ENCODE measurements at regions not wholly inside any gene's neighbourhood (a gene's known extent, or its start where the extent isn't known, plus 50 kb on each side); places are given as distances from the start of the nearest gene placed in this dataset.

DNA sequence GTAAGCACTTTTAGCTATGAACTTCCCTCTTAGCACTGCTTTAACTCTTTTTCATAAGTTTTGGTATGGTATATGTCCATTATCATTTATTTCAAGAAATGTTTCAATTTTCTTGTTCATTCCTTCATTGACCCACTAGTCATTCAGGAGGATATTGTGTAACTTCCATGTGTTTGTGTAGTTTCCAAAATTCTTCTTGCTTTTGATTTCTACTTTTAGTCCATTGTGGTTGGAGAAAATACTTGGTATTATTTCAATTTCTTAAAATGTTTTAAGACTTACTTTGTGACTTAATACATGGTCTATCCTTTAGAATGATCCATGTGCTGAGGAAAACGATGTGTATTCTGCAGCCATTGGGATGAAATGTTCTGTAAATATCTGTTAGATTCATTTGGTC lies 176.5 kb downstream of the CENPW start:
- DNase-seq (ENCODE audit: extremely low spot score), result no peak
- intact Hi-C loops (cut with DNase I), result no loop called here
- no peak overlapping the region for H3K4me3 ChIP-seq
- H3K36me3 ChIP-seq, result no peaks in the 10 kb centered on the region
- 81% methylated on average over 1 of the region's 1 CpG for WGBS
- no peak overlapping the region for H3K27ac ChIP-seq (replicated peaks in 1 of 4)
- no peaks in the 10 kb centered on the region for H3K27me3 ChIP-seq
- TF ChIP-seq EP300 (IDR thresholded peaks at IDR 0.05) (no peak), POLR2AphosphoS5 (IDR thresholded peaks at IDR 0.05) (no peak), POLR2A (IDR thresholded peaks at IDR 0.05; ENCODE audit: low read depth) (no peak)
- TF ChIP-seq, protein P1, sequence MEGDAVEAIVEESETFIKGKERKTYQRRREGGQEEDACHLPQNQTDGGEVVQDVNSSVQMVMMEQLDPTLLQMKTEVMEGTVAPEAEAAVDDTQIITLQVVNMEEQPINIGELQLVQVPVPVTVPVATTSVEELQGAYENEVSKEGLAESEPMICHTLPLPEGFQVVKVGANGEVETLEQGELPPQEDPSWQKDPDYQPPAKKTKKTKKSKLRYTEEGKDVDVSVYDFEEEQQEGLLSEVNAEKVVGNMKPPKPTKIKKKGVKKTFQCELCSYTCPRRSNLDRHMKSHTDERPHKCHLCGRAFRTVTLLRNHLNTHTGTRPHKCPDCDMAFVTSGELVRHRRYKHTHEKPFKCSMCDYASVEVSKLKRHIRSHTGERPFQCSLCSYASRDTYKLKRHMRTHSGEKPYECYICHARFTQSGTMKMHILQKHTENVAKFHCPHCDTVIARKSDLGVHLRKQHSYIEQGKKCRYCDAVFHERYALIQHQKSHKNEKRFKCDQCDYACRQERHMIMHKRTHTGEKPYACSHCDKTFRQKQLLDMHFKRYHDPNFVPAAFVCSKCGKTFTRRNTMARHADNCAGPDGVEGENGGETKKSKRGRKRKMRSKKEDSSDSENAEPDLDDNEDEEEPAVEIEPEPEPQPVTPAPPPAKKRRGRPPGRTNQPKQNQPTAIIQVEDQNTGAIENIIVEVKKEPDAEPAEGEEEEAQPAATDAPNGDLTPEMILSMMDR (IDR thresholded peaks at IDR 0.05), result no peak
- H3K9me3 ChIP-seq, result no peaks in the 10 kb centered on the region
- no peaks in the 10 kb centered on the region for H3K4me1 ChIP-seq

DNA sequence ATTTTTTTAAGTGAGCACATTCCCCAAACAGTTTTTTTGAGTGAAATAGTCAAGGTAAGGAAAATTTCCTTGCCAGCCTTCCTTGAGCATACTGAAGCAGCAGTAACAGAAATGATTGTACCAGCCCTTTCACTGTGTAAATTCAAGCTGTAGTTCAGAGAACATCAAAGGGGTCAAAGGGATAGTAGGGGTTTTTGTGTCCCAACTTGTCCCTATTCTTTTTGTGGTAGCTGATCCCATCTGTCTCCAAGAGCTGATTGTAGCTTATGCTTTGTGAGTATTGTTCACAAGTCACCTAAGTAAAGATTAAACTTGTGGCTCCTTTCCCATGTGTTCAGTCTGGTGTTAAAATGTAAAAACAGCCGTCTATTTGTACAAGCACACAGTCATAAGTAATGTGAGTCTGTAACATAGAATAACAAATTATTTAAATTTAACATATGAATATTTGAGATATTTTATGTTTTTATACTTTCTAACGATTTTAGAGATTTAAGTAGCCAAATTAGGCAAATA lies 185.0 kb downstream of the CENPW start:
- no peaks in the 10 kb centered on the region for H3K36me3 ChIP-seq
- no peak overlapping the region for H3K27ac ChIP-seq (replicated peaks in 1 of 4)
- no peak for DNase-seq (ENCODE audit: extremely low spot score)
- WGBS, result 77% methylated on average over 2 of the region's 2 CpGs
- intact Hi-C loops (cut with DNase I), result no loop called here
- no peaks in the 10 kb centered on the region for H3K27me3 ChIP-seq
- peaks cover 0 to 3% (median 2%) of the 10 kb centered on the region in 4 donors for H3K4me1 ChIP-seq
- no peaks in the 10 kb centered on the region for H3K9me3 ChIP-seq
- TF ChIP-seq, protein P1 (IDR thresholded peaks at IDR 0.05), result no peak
- TF ChIP-seq EP300 (IDR thresholded peaks at IDR 0.05) (no peak), POLR2A (IDR thresholded peaks at IDR 0.05; ENCODE audit: low read depth) (no peak), POLR2AphosphoS5 (IDR thresholded peaks at IDR 0.05) (no peak)
- H3K4me3 ChIP-seq, result no peak overlapping the region

DNA sequence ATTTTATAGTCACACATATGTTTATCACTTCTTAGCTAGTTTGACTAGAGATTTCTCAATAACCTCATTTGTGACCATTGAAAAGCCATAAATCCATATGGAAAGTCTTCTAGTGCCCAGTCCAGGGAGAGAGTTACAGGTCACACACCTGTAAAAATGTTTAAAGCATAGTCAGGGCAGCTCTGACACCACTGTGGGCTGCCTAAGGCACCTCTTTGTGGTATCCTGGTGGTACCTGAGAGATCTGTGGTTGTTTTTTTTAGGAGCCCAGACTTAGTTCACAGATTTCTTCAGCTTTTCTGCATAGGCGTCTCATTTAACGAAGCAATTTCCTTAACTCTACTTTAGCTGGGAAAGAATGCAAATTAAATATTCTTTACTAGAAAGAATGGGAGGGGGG lies 186.6 kb downstream of the CENPW start:
- no peak for DNase-seq (ENCODE audit: extremely low spot score)
- H3K27ac ChIP-seq (replicated peaks in 1 of 4), result no peak overlapping the region
- no peaks in the 10 kb centered on the region for H3K27me3 ChIP-seq
- peaks cover 0 to 20% (median 17%) of the 10 kb centered on the region in 4 donors for H3K4me1 ChIP-seq
- 100% methylated on average over 2 of the region's 2 CpGs for whole genome bisulfite sequencing
- H3K36me3 ChIP-seq, result no peaks in the 10 kb centered on the region
- no peaks in the 10 kb centered on the region for H3K9me3 ChIP-seq
- no peak overlapping the region for H3K4me3 ChIP-seq
- TF ChIP-seq POLR2AphosphoS5 (IDR thresholded peaks at IDR 0.05) (no peak), POLR2A (IDR thresholded peaks at IDR 0.05; ENCODE audit: low read depth) (no peak), EP300 (IDR thresholded peaks at IDR 0.05) (no peak)
- TF ChIP-seq, protein P1 (IDR thresholded peaks at IDR 0.05), result no peak
- intact Hi-C loops (cut with DNase I), result no loop called here

DNA sequence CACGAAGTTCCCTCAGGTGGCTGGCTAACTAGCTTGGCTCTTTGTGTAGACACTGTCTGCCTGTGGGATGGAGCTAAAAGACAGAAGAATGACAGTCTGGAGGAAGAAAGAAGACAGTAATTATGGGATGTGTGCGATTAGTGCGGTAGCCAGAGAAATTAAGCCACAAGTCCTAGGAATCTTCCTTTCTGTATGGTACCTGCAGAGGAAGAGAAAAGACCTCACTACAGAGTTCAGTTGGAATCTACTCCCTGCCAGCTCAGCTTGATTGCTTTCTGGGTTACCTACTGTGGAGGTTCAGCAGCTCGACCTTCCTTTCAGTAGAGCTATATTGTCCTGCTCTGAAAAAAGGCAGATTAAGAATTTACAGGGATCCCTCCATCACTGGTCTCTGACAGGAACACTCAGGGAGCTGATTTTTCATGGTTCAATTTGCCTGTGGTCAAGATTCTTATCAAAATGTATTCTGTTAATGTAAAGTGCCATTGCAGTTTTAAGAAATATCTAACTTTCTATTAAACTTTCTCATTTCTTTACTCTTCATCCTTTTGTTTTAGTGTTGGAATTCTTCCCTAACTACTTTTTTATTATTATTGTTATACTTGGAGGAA lies 187.2 kb downstream of the CENPW start:
- Histone ChIP-seq H3K4me3 (no peak overlapping the region), H3K27me3 (no peaks in the 10 kb centered on the region), H3K27ac (replicated peaks in 1 of 4) (no peak overlapping the region), H3K36me3 (no peaks in the 10 kb centered on the region), H3K4me1 (peaks cover 0 to 23% (median 19%) of the 10 kb centered on the region in 4 donors), H3K9me3 (no peaks in the 10 kb centered on the region)
- TF ChIP-seq POLR2A (IDR thresholded peaks at IDR 0.05; ENCODE audit: low read depth), result no peak
- TF ChIP-seq, protein P1 (IDR thresholded peaks at IDR 0.05), result no peak
- TF ChIP-seq EP300 (IDR thresholded peaks at IDR 0.05), result no peak
- no peak for TF ChIP-seq POLR2AphosphoS5 (IDR thresholded peaks at IDR 0.05)
- DNase-seq (ENCODE audit: extremely low spot score), result no peak
- 73% methylated on average over 4 of the region's 4 CpGs for WGBS
- intact Hi-C loops (cut with DNase I), result no loop called here
